ENCODE measurements at regions not wholly inside any gene's neighbourhood (a gene's known extent, or its start where the extent isn't known, plus 50 kb on each side); places are given as distances from the start of the nearest gene placed in this dataset.

DNA sequence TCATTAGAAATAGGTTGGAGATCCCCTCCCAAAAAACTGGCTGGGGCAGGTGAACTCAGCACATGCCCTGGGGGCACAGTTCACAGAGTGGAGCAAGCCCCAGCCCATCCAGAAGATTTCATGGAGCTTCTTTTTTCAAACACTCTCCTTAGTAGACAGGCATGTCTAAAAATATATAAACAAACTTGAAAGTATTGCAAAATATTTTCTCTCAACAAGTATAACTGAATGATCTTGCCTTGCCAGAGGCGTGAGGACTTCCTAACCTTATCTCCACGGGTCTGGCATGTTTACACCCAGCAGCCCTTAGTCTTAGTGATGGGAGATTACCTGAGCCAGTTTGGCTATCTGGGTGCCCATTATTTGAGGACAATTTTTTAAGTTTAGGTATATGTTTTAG lies 107.1 kb downstream of the QRSL1 start:
- peaks cover 7% of the 10 kb centered on the region for H3K9me3 ChIP-seq (ENCODE audit: control insufficient read depth, low read depth, low read length)
- no peaks in the 10 kb centered on the region for H3K79me2 ChIP-seq (ENCODE audit: insufficient read depth, low read length)
- H3K4me1 ChIP-seq (ENCODE audit: insufficient read depth, low read length) = no peaks in the 10 kb centered on the region
- Mint-ChIP-seq H3K4me1 (peaks cover 13 to 15% of the 10 kb centered on the region in 2 experiments), H3K27me3 (ENCODE audit: low read depth) (no peaks in the 10 kb centered on the region), H3K27ac (no peak overlapping the region; a peak in 1 of 7 replicates), H3K4me3 (no peak overlapping the region), H3K36me3 (ENCODE audit: insufficient read depth in 1 of 3, low read depth in 3 of 3) (peaks cover 7 to 21% (median 16%) of the 10 kb centered on the region in 3 experiments), H3K9me3 (peaks cover 18 to 22% of the 10 kb centered on the region in 2 experiments)
- no peak overlapping the region for H3K9ac ChIP-seq (ENCODE audit: extremely low read depth, insufficient read length, low read length)
- H4K5ac ChIP-seq (ENCODE audit: insufficient read length, low read depth, low read length) = no peak overlapping the region
- TF ChIP-seq, protein P1, sequence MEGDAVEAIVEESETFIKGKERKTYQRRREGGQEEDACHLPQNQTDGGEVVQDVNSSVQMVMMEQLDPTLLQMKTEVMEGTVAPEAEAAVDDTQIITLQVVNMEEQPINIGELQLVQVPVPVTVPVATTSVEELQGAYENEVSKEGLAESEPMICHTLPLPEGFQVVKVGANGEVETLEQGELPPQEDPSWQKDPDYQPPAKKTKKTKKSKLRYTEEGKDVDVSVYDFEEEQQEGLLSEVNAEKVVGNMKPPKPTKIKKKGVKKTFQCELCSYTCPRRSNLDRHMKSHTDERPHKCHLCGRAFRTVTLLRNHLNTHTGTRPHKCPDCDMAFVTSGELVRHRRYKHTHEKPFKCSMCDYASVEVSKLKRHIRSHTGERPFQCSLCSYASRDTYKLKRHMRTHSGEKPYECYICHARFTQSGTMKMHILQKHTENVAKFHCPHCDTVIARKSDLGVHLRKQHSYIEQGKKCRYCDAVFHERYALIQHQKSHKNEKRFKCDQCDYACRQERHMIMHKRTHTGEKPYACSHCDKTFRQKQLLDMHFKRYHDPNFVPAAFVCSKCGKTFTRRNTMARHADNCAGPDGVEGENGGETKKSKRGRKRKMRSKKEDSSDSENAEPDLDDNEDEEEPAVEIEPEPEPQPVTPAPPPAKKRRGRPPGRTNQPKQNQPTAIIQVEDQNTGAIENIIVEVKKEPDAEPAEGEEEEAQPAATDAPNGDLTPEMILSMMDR (conservative IDR thresholded peaks at IDR 0.05) = no peak
- no peak overlapping the region for H4K91ac ChIP-seq (ENCODE audit: insufficient read length, low read depth, low read length)
- no peak overlapping the region for H3K18ac ChIP-seq (ENCODE audit: insufficient read length, low read depth, low read length)
- H4K20me1 ChIP-seq (ENCODE audit: control insufficient read depth, insufficient read depth, insufficient read length) = no peaks in the 10 kb centered on the region
- H3T11ph ChIP-seq (ENCODE audit: low read length) = no peak overlapping the region
- H3K27ac ChIP-seq (ENCODE audit: insufficient read length, low read depth, low read length) = no peak overlapping the region
- no peak overlapping the region for H3K4ac ChIP-seq (ENCODE audit: low read depth, low read length)
- H3K14ac ChIP-seq (ENCODE audit: insufficient read depth, low read length) = no peak overlapping the region
- no peaks in the 10 kb centered on the region for H3K27me3 ChIP-seq (ENCODE audit: insufficient read depth, low read length)
- no peak overlapping the region for H3K23ac ChIP-seq (ENCODE audit: insufficient read length, low read depth, low read length)
- no CpG with 5 or more reads among the region's 2 CpGs for WGBS (ENCODE audit: extremely low coverage, insufficient read length, low lambda C conversion rate)
- H2AK5ac ChIP-seq (ENCODE audit: insufficient read length, low read length) = no peak overlapping the region
- no peak overlapping the region for H2AFZ ChIP-seq (ENCODE audit: low read length)
- peak overlapping the region; percentile 25 for H2BK120ac ChIP-seq (ENCODE audit: low read depth, low read length, poor library complexity, severe bottlenecking)
- no peaks in the 10 kb centered on the region for H3K23me2 ChIP-seq (ENCODE audit: insufficient read length, low read depth, low read length, poor library complexity, severe bottlenecking)
- H3K56ac ChIP-seq (ENCODE audit: insufficient read length, low read depth, low read length) = no peak overlapping the region
- no peak overlapping the region for H3K4me2 ChIP-seq (ENCODE audit: insufficient read depth, insufficient read length, low read length)
- H4K8ac ChIP-seq (replicated peaks; ENCODE audit: insufficient read length, low read depth, low read length) = no peak overlapping the region
- no peak overlapping the region for H2BK15ac ChIP-seq (ENCODE audit: low read depth, low read length)
- no peak overlapping the region for H2BK12ac ChIP-seq (ENCODE audit: insufficient read length, low read depth, low read length)
- H2BK5ac ChIP-seq (ENCODE audit: insufficient read length, low read length) = no peak overlapping the region
- H2BK20ac ChIP-seq (ENCODE audit: low read depth, low read length, poor library complexity, severe bottlenecking) = no peak overlapping the region
- no peak for DNase-seq
- H3K79me1 ChIP-seq (ENCODE audit: insufficient read depth, low read depth, low read length, poor library complexity, severe bottlenecking) = no peaks in the 10 kb centered on the region

All from H9 (cell line).